ENCODE measurements at regions not wholly inside any gene's neighbourhood (a gene's known extent, or its start where the extent isn't known, plus 50 kb on each side); places are given as distances from the start of the nearest gene placed in this dataset.
A peak's percentile ranks its signal among the peaks of the same experiment; 100 is the strongest.
"Not testable (repeated sequence)": the region's sequence is repeated elsewhere in the genome, so short reads cannot be mapped to it uniquely, and the experiment has no call there.

- DNase-seq = no peak
Measured at GRCh38 chr19:14328406-14328805, 52.8 kb upstream of the ADGRE5 start.

- not testable (repeated sequence) for DNase-seq
Measured at GRCh38 chr19:14327061-14327460, 54.2 kb upstream of the ADGRE5 start.

GRCh38 chr19:14325863-14326262, 55.4 kb upstream of the ADGRE5 start:
- no peak for DNase-seq

- no peak for DNase-seq
Measured at GRCh38 chr19:14325134-14325533, 56.1 kb upstream of the ADGRE5 start.

GRCh38 chr19:14322889-14323463, 58.3 kb upstream of the ADGRE5 start:
- no peak for DNase-seq

DNA sequence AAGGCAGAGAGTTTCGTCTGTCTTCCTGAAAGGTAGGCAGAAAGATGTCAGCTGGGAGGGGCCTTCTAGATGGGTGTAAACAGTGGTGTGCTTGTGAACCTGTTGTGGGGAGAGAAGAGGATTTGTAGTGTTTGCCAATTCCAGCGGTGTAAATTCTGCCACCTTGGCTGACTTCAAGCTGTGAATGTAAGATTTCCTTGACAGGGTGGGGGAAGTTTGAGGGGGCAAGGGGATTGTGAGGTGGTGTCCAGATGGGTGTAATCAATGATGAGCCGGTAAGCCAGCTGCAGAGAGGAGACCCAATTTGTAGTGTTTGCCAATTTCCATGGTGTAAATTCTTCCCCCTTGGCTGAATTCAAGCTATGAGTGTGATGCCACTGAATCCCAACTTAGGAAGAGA, 61.0 kb upstream of the ADGRE5 start:
- no peak for DNase-seq

GRCh38 chr19:14319720-14320119, 61.5 kb upstream of the ADGRE5 start:
- DNase-seq = not testable (repeated sequence)

DNA sequence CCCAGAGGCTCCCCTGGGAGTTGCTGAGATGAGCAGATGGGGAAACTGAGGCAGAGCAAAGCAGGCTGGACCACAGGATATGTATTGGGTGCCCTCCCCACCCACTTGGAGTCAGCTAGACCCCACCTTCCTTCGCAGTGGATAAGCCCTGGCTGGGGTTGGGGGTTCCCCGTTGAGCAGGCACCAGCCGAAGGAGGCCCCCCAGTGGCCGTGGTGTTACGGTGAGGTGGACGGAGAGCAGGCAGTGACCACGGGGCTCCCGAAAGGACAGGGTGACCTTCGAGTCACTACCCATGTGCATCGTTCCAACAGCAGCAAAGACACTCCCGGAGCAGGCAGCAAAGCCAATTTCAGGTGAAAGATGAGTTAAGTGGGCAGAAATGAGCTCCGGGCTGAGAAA, 62.4 kb upstream of the ADGRE5 start:
- DNase-seq = peak; percentile 17 to 32

- DNase-seq = no peak
Measured at GRCh38 chr19:14317157-14317556, 64.1 kb upstream of the ADGRE5 start.

DNA sequence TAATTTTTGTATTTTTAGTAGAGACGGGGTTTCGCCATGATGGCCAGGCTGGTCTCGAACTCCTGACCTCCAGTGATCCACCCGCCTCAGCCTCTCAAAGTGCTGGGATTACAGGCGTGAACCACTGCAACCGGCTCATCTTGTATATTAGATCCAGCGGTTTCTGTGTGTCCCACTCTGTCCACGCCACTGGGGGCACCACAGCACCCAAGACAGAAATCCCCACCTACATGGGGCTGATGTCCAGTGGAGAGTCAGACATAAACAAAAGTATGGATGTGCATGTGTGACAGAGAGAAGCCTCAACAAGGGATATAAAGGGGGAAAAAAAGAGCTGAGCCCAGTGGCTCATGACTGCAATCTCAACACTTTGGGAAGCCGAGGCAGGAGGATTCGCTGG, 65.8 kb upstream of the ADGRE5 start:
- no peak for DNase-seq

- peak; percentile 68 to 69 for DNase-seq
Measured at GRCh38 chr19:14310055-14310454, 71.2 kb upstream of the ADGRE5 start.

GRCh38 chr19:14305706-14306105, 75.5 kb upstream of the ADGRE5 start:
- no peak for DNase-seq

DNA sequence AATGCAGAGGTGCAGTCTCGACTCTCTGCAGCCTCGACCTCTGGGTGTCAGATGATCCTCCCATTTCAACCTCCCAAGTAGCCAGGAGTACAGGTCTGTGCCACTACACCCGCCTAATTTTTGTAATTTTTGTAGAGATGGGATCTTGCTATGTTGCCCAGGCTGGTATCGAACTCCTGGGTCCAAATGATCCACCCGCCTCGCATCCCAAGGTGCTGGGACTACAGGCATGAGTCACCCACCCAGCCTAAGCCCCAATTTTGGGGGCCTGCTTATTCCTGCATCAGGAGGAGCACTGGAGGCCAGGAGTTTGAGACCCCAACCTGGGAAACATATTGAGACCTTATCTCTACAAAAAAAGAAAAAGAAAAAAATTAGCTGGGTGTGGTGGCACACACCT, 80.1 kb upstream of the ADGRE5 start:
- no peak for DNase-seq

GRCh38 chr19:14300303-14300702, 80.9 kb upstream of the ADGRE5 start:
- DNase-seq = no peak

DNA sequence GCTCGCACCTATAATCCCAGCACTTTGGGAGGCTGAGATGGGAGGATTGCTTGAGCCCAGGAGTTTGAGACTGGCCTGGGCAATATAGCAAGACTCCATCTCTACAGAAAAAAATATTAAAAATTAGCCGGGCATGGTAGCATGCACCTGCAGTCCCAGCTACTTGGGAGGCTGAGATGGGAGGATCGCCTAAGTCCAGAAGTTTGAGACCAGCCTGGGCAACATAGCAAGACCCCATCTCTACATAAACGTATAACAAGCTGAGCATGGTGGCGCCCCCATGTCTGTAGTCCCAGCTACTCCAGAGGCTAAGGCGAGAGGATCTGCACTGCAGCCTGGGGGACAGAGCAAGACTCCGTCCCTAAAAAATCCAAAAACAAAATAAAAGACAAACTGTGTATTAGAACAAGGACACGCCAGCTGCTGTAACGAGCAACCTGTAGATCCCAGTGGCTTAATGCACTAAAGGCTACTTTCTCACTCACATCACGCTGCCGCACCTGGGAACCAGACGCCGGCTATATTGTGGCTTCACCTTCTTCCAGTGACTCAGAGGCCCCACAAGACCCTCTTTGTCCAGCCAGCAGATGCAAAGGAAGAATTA, 81.9 kb upstream of the ADGRE5 start:
- DNase-seq = not testable (repeated sequence)

GRCh38 chr19:14297883-14298576, 83.2 kb upstream of the ADGRE5 start:
- not testable (repeated sequence) for DNase-seq

DNA sequence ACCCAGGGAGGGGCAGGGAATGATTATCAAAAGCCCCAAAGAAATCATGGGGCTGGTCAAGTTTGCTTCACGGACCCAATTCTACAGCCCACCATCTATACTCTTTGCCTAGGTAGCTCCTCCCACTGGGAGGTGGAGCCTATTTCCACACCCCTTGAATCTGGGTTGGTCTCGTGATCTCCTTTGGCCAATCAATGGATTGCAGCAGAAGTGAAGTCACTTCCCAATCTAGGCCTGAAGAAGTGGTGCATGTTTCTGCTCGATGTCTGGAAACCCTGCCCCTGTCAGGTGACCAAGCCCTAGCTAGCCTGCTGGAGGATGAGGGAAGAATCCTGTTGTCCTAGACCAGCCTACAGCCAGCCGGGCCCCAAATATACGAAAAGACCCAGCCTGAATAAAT, 86.3 kb upstream of the ADGRE5 start:
- DNase-seq = peak; percentile 44 to 51

- DNase-seq = not testable (repeated sequence)
Measured at GRCh38 chr19:14293816-14294170, 87.5 kb upstream of the ADGRE5 start.

DNA sequence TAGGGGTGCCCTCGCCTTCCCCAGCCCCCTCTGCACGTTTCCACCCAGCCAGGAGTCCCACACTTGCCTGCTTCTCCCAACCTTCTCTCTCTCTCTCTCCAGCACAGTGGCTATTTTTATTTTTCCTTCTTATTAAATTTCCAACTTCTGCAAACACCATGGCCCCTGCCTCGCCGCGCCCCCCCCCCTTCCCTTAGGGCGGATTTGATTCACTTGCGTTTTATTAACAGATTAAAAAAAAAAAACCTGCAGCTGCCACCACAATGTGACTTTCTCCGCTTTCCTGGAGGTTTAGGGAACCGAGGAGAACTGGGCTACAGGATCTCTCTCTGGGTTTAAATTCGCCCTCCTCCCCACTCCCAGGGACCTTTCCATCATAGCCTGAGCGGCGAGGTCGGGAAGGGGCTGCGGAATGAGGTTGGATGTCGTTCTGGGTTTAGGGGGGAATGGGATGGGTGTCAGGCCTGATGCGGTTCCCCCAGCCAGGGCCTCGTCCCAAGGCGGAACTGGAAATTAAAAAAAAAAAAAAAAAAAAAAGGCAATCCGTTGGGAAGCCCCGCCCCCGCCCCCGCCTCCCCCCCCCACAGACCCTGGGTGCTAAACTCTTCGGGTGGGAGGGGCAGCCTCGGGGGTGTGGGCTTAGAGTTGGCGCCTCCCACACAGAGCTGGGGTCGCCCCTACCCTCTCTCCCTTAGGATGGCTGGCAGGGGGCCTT, 87.3 kb upstream of the ADGRL1 start:
- not testable (repeated sequence) for DNase-seq

DNA sequence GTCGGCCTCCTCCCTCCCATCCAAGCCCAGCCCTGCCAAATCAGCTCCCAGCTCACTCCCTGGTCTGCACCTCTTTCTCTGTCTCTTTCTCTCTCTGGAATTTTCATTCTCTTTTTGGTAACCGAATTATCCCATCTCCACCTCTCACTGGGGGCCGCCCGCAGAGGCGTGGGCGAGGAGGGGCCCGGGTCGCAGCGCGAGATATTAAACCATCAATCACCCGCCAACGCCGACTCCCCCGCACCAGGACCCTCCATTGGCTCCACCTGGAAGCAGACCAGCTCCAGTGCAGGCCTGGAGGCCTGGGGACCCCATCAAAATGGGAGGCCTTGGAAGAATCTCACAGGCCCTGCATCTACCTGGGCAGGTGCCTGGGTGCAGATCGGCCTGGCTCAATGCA, 83.8 kb upstream of the ADGRL1 start:
- DNase-seq = not testable (repeated sequence)

GRCh38 chr19:14287837-14288236, 81.9 kb upstream of the ADGRL1 start:
- not testable (repeated sequence) for DNase-seq

DNA sequence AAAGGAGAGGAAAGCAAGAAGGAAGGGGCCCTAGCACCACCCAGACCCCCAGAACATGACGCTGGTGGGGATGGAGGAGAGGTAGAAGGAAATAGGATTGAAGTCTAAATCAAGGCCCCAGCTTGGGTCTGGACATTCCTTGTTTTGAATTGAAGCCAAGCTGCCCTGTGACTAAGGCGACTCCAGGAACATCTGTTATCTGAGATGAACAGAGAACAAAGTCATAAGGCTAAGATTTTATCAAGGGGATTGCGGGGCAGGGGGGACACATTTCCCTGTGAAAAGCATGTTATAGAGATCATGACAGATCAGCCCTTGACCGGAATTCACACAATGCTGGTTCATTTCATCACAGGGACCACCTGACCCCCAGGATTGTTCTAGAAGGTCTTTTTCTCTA, 80.6 kb upstream of the ADGRL1 start:
- not testable (repeated sequence) for DNase-seq

DNA sequence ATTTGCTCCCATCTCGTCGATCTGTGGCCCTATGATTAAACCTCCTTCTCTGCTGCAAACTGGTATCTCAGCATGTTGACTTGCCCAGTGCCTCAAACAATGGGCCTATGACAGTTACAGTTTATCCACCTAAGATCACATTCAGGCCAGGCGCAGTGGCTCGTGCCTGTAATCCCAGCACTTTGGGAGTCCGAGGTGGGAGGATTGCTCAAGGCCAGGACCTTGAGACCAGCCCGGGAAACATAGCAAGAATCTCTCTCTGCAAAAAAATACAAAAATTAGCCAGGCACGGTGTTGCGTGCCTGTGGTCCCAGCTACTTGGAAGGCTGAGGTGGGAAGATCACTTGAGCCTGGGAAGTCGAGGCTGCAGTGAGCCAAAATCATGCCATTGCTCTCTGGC, 79.8 kb upstream of the ADGRL1 start:
- not testable (repeated sequence) for DNase-seq

All from inflammatory macrophage (primary cell).